ENCODE measurements at regions not wholly inside any gene's neighbourhood (a gene's known extent, or its start where the extent isn't known, plus 50 kb on each side); places are given as distances from the start of the nearest gene placed in this dataset.

- Histone ChIP-seq H2AFZ (ENCODE audit: low read length) (no peak overlapping the region), H3K4me3 (replicated peaks in 1 of 4; ENCODE audit: control extremely low read depth in 1 of 4, insufficient read depth in 1 of 4, low read depth in 3 of 4, low read length in 4 of 4) (no peak overlapping the region), H3K9ac (ENCODE audit: insufficient read depth, low read length) (no peak overlapping the region), H3K27me3 (ENCODE audit: control insufficient read depth, insufficient read depth, low read length) (no peaks in the 10 kb centered on the region), H3K9me3 (ENCODE audit: control insufficient read depth, insufficient read depth, low read depth, low read length) (no peaks in the 10 kb centered on the region), H3K4me2 (ENCODE audit: extremely low read depth, insufficient read depth, low read length) (no peak overlapping the region), H3K36me3 (ENCODE audit: control insufficient read depth, insufficient read depth, low read length) (no peaks in the 10 kb centered on the region), H4K20me1 (ENCODE audit: control insufficient read depth, extremely low read depth, insufficient read depth, low read length) (no peaks in the 10 kb centered on the region), H3K27ac (ENCODE audit: insufficient read depth, low read length) (no peak overlapping the region), H3K4me1 (ENCODE audit: control insufficient read depth, extremely low read depth, insufficient read depth, low read length) (no peaks in the 10 kb centered on the region), H3K79me2 (ENCODE audit: control insufficient read depth, insufficient read depth, low read length) (no peaks in the 10 kb centered on the region)
- DNase-seq (ENCODE audit: low read depth in 2 of 2), result no peak
- TF ChIP-seq EZH2 (IDR thresholded peaks at IDR 0.05; ENCODE audit: low read length, missing control alignments) (no peak), CTCF (conservative IDR thresholded peaks at IDR 0.05 in 1 of 2, IDR thresholded peaks at IDR 0.05 in 1 of 2; ENCODE audit: low read depth in 1 of 2, low read length in 2 of 2) (no peak)
Observed at GRCh38 chr17:34723875-34724274, 144.5 kb downstream of the TMEM132E start.

GRCh38 chr17:34721326-34721725 is 141.9 kb downstream of the TMEM132E start:
- TF ChIP-seq EZH2 (IDR thresholded peaks at IDR 0.05; ENCODE audit: low read length, missing control alignments) (no peak), CTCF (conservative IDR thresholded peaks at IDR 0.05 in 1 of 2, IDR thresholded peaks at IDR 0.05 in 1 of 2; ENCODE audit: low read depth in 1 of 2, low read length in 2 of 2) (no peak)
- Histone ChIP-seq H3K79me2 (ENCODE audit: control insufficient read depth, insufficient read depth, low read length) (no peaks in the 10 kb centered on the region), H3K27me3 (ENCODE audit: control insufficient read depth, insufficient read depth, low read length) (no peaks in the 10 kb centered on the region), H4K20me1 (ENCODE audit: control insufficient read depth, extremely low read depth, insufficient read depth, low read length) (no peaks in the 10 kb centered on the region), H3K9me3 (ENCODE audit: control insufficient read depth, insufficient read depth, low read depth, low read length) (no peaks in the 10 kb centered on the region), H3K36me3 (ENCODE audit: control insufficient read depth, insufficient read depth, low read length) (no peaks in the 10 kb centered on the region), H3K4me2 (ENCODE audit: extremely low read depth, insufficient read depth, low read length) (no peak overlapping the region), H3K4me3 (replicated peaks in 1 of 4; ENCODE audit: control extremely low read depth in 1 of 4, insufficient read depth in 1 of 4, low read depth in 3 of 4, low read length in 4 of 4) (no peak overlapping the region), H3K4me1 (ENCODE audit: control insufficient read depth, extremely low read depth, insufficient read depth, low read length) (no peaks in the 10 kb centered on the region), H3K27ac (ENCODE audit: insufficient read depth, low read length) (no peak overlapping the region), H3K9ac (ENCODE audit: insufficient read depth, low read length) (no peak overlapping the region), H2AFZ (ENCODE audit: low read length) (no peak overlapping the region)
- DNase-seq (ENCODE audit: low read depth in 2 of 2), result no peak

- no peak overlapping the region for H3K4me3 ChIP-seq (replicated peaks in 1 of 4; ENCODE audit: control extremely low read depth in 1 of 4, insufficient read depth in 1 of 4, low read depth in 3 of 4, low read length in 4 of 4)
- H4K20me1 ChIP-seq (ENCODE audit: control insufficient read depth, extremely low read depth, insufficient read depth, low read length), result no peaks in the 10 kb centered on the region
- H3K36me3 ChIP-seq (ENCODE audit: control insufficient read depth, insufficient read depth, low read length), result no peaks in the 10 kb centered on the region
- H3K9ac ChIP-seq (ENCODE audit: insufficient read depth, low read length), result no peak overlapping the region
- H3K27ac ChIP-seq (ENCODE audit: insufficient read depth, low read length), result no peak overlapping the region
- no peak overlapping the region for H2AFZ ChIP-seq (ENCODE audit: low read length)
- DNase-seq (ENCODE audit: low read depth in 2 of 2), result no peak
- H3K4me2 ChIP-seq (ENCODE audit: extremely low read depth, insufficient read depth, low read length), result no peak overlapping the region
- no peaks in the 10 kb centered on the region for H3K9me3 ChIP-seq (ENCODE audit: control insufficient read depth, insufficient read depth, low read depth, low read length)
- TF ChIP-seq CTCF (conservative IDR thresholded peaks at IDR 0.05 in 1 of 2, IDR thresholded peaks at IDR 0.05 in 1 of 2; ENCODE audit: low read depth in 1 of 2, low read length in 2 of 2) (no peak), EZH2 (IDR thresholded peaks at IDR 0.05; ENCODE audit: low read length, missing control alignments) (no peak)
- H3K79me2 ChIP-seq (ENCODE audit: control insufficient read depth, insufficient read depth, low read length), result no peaks in the 10 kb centered on the region
- H3K27me3 ChIP-seq (ENCODE audit: control insufficient read depth, insufficient read depth, low read length), result no peaks in the 10 kb centered on the region
- no peaks in the 10 kb centered on the region for H3K4me1 ChIP-seq (ENCODE audit: control insufficient read depth, extremely low read depth, insufficient read depth, low read length)
Observed at GRCh38 chr17:34720760-34721159, 141.4 kb downstream of the TMEM132E start.

Data from fibroblast of lung (primary cell).